OCI-LY1 (cell line): ENCODE measurements at regions not wholly inside any gene's neighbourhood (a gene's known extent, or its start where the extent isn't known, plus 50 kb on each side); places are given as distances from the start of the nearest gene placed in this dataset.

Source experiments
- CTCF ChIP-seq: fragments of 200-600 bp; sonication (generic), shearing (Covaris generic); IDR thresholded peaks from 2 replicates; pipeline ENCODE4 v1.5.1; 2017; ENCODE audit warnings: mild to moderate bottlenecking, antibody characterized with exemption, low read length, moderate library complexity, mixed read lengths
- EZH2 ChIP-seq: fragments of 200-600 bp; sonication (generic), shearing (Covaris generic); IDR thresholded peaks from 2 replicates; pipeline ENCODE4 v1.8.0; 2017; ENCODE audit warnings: borderline replicate concordance, mixed run types, mild to moderate bottlenecking, antibody characterized with exemption, low read length, moderate library complexity, mixed read lengths

- TF ChIP-seq CTCF = no peak
- TF ChIP-seq EZH2 = no peak
Observed at GRCh38 chr7:3167551-3167950, 123.9 kb upstream of the CARD11 start.
